Mammary epithelial cell (primary cell): ENCODE measurements at regions not wholly inside any gene's neighbourhood (a gene's known extent, or its start where the extent isn't known, plus 50 kb on each side); places are given as distances from the start of the nearest gene placed in this dataset.

Experiments used
- CTCF ChIP-seq, 2 donors: IDR thresholded peaks in 1 of 2; conservative IDR thresholded peaks in 1 of 2; 2 replicates each; pipeline ENCODE4 v1.5.1; 2011 to 2012; ENCODE audit warnings: inconsistent platforms in 2 of 2, low read length in 2 of 2, mild to moderate bottlenecking in 2 of 2, control low read depth in 1 of 2, low read depth in 1 of 2; ENCODE audit not compliant: insufficient read depth in 1 of 2; ENCODE audit errors: extremely low read depth in 1 of 2
- EZH2 ChIP-seq: IDR thresholded peaks from 2 replicates; pipeline ENCODE4 v1.6.1; 2012; ENCODE audit warnings: low read length, inconsistent platforms, borderline replicate concordance

GRCh38 chr5:89338935-89339334 is 456.0 kb upstream of the MEF2C start:
- TF ChIP-seq CTCF (conservative IDR thresholded peaks at IDR 0.05 in 1 of 2, IDR thresholded peaks at IDR 0.05 in 1 of 2; ENCODE audit: extremely low read depth in 1 of 2, insufficient read depth in 1 of 2, low read depth in 1 of 2, low read length in 2 of 2) (no peak), EZH2 (no peak)
